ENCODE measurements at regions not wholly inside any gene's neighbourhood (a gene's known extent, or its start where the extent isn't known, plus 50 kb on each side); places are given as distances from the start of the nearest gene placed in this dataset.
"Not testable (repeated sequence)": the region's sequence is repeated elsewhere in the genome, so short reads cannot be mapped to it uniquely, and the experiment has no call there.

DNA sequence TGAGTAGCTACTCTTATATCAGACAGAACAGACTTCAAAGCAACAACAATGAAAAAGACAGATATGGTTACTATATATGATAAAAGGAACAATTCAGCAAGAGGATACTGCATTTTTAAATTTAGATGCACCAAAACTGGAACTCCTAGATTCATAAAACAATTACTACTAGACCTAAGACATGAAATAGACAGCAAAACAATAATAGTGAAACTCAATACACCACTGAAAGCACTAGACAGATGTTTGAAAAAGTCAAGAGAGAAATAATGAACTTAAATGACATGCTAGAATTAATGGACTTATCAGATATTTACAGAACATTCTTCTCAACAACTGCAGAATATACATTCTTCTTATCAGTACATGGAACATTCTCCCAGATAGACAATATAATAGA lies 99.5 kb upstream of the ITM2A start:
- no peaks in the 10 kb centered on the region for H3K4me1 ChIP-seq
- intact Hi-C loops (cut with DNase I; ENCODE audit: low total_unique reads): no loop called here
- no peak for DNase-seq (ENCODE audit: low spot score in 2 of 2)
- H3K9me3 ChIP-seq: peaks cover 0 to 12% of the 10 kb centered on the region in 2 donors
- H3K27ac ChIP-seq: no peak overlapping the region
- H3K27me3 ChIP-seq: peaks cover 0 to 22% of the 10 kb centered on the region in 2 donors
- H3K4me3 ChIP-seq: no peak overlapping the region
- no peaks in the 10 kb centered on the region for H3K36me3 ChIP-seq
- TF ChIP-seq POLR2AphosphoS5 (IDR thresholded peaks at IDR 0.05) (no peak), POLR2A (IDR thresholded peaks at IDR 0.05) (no peak)
- TF ChIP-seq, protein P1, sequence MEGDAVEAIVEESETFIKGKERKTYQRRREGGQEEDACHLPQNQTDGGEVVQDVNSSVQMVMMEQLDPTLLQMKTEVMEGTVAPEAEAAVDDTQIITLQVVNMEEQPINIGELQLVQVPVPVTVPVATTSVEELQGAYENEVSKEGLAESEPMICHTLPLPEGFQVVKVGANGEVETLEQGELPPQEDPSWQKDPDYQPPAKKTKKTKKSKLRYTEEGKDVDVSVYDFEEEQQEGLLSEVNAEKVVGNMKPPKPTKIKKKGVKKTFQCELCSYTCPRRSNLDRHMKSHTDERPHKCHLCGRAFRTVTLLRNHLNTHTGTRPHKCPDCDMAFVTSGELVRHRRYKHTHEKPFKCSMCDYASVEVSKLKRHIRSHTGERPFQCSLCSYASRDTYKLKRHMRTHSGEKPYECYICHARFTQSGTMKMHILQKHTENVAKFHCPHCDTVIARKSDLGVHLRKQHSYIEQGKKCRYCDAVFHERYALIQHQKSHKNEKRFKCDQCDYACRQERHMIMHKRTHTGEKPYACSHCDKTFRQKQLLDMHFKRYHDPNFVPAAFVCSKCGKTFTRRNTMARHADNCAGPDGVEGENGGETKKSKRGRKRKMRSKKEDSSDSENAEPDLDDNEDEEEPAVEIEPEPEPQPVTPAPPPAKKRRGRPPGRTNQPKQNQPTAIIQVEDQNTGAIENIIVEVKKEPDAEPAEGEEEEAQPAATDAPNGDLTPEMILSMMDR (IDR thresholded peaks at IDR 0.05): no peak

DNA sequence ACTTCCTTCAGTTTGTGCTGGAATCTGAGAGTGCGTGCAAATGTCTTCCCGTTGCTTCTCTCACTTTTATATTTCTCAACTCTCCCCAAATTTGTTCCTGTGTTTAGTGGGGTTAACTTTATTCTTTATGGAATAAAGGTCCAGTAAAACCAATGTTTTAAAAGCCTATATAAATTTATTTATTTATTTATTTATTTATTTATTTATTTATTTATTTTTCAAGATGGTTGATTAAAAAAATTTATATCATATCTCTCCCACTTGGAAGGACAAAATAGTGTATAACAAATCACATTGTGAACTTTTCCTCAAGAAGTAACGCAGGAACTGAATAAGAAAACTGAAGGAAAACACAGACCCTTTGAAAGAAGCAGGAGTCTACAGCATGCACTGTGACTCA lies 95.3 kb upstream of the ITM2A start:
- intact Hi-C loops (cut with DNase I; ENCODE audit: low total_unique reads): no loop called here
- H3K9me3 ChIP-seq: peaks cover 0 to 7% of the 10 kb centered on the region in 2 donors
- no peak overlapping the region for H3K27ac ChIP-seq
- no peak for TF ChIP-seq POLR2AphosphoS5 (IDR thresholded peaks at IDR 0.05)
- H3K36me3 ChIP-seq: no peaks in the 10 kb centered on the region
- no peak for DNase-seq (ENCODE audit: low spot score in 2 of 2)
- peaks cover 0 to 22% of the 10 kb centered on the region in 2 donors for H3K27me3 ChIP-seq
- H3K4me3 ChIP-seq: no peak overlapping the region
- no peaks in the 10 kb centered on the region for H3K4me1 ChIP-seq

DNA sequence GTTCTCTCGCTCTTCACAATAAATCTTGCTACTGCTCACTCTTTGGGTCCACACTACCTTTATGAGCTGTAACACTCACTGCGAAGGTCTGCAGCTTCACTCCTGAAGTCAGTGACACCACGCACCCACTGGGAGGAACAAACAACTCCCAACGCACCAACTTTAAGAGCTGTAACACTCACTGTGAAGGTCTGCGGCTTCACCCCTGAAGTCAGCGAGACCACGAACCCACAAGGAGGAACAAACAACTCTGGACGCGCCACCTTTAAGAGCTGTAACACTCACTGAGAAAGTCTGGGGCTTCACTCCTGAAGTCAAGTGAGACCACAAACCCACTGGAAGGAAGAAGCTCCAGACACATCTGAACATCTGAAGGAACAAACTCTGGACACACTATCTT lies 89.5 kb upstream of the ITM2A start:
- H3K36me3 ChIP-seq; H3K27me3 ChIP-seq; H3K27ac ChIP-seq; H3K4me1 ChIP-seq; H3K4me3 ChIP-seq; intact Hi-C loops (cut with DNase I; ENCODE audit: low total_unique reads); DNase-seq (ENCODE audit: low spot score in 2 of 2); H3K9me3 ChIP-seq: not testable (repeated sequence)

DNA sequence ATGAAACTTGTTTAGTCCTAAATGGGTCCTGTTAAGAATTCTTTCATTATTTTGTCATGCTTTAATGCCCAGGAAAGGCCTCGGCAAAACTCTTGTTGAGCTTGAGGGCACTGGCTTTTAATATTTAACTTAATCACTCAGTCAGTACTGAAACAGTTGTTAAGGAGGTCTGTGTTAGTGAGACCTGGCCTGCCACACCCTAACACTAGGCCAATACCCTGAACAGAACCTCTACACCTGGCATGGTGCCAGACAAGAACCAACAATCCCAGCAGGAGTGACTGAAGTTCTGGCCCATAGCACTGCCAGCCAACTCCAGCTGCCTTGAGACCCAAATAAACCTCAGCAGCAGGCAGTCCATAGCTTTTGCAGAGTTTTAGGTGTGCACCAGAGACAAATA lies 85.7 kb upstream of the ITM2A start:
- Histone ChIP-seq H3K27me3 (peaks cover 0 to 16% of the 10 kb centered on the region in 2 donors), H3K4me3 (no peak overlapping the region), H3K4me1 (no peaks in the 10 kb centered on the region), H3K27ac (no peak overlapping the region), H3K36me3 (no peaks in the 10 kb centered on the region), H3K9me3 (no peaks in the 10 kb centered on the region)
- intact Hi-C loops (cut with DNase I; ENCODE audit: low total_unique reads): no loop called here
- TF ChIP-seq POLR2A (IDR thresholded peaks at IDR 0.05): no peak
- DNase-seq (ENCODE audit: low spot score in 2 of 2): no peak

DNA sequence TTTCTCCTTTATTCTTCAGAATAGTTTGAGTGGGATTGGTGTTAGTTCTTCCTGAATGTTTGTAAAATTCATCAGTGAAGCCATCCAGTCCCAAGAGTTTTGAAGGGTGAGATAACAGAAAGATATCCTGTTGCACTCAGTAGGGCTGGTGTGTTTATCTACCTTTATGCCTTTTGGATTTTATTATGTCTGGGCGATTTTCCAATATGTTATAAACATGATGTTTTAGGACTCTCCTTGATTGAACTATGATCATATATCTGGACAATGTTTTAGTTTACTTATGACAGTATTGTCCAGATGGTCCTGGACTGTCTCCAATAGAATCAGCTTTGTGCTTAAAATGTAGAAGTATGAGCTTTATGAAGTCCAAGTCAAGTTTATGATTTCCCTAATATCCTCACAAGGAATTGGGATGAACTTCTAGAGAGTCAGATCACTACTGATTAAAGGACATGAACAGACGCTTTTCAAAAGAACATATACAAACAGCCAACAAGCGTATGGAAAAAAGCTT lies 77.6 kb upstream of the ITM2A start:
- intact Hi-C loops (cut with DNase I; ENCODE audit: low total_unique reads): no loop called here
- TF ChIP-seq POLR2AphosphoS5 (IDR thresholded peaks at IDR 0.05): no peak
- TF ChIP-seq POLR2A (IDR thresholded peaks at IDR 0.05): no peak
- TF ChIP-seq, protein P1 (IDR thresholded peaks at IDR 0.05): no peak
- Histone ChIP-seq H3K4me1 (no peaks in the 10 kb centered on the region), H3K9me3 (no peaks in the 10 kb centered on the region), H3K36me3 (no peaks in the 10 kb centered on the region), H3K27me3 (peaks cover 0 to 20% of the 10 kb centered on the region in 2 donors), H3K4me3 (no peak overlapping the region), H3K27ac (no peak overlapping the region)
- no peak for DNase-seq (ENCODE audit: low spot score in 2 of 2)

DNA sequence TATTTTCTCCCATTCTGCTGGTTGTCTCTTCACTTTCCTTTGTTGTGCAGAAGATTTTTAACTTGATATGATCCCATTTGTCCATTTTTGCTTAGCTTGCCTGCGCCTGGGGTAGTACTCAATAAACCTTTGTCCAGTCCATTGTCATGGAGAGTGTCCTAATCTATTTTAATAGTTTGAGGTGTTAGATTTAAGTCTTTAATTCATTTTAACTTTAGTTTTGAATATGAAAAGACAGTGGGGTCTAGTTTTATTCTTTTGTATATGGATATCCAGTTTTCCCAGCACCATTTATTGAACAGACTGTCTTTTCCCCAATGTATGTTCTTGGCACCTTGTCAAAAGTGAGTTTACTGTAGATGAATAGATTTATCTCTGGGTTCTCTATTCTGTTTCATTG lies 76.0 kb upstream of the ITM2A start:
- Histone ChIP-seq H3K9me3 (no peaks in the 10 kb centered on the region), H3K36me3 (no peaks in the 10 kb centered on the region), H3K4me1 (no peaks in the 10 kb centered on the region), H3K27me3 (peaks cover 0 to 5% of the 10 kb centered on the region in 2 donors), H3K4me3 (no peak overlapping the region), H3K27ac (no peak overlapping the region)
- TF ChIP-seq, protein P1 (IDR thresholded peaks at IDR 0.05): no peak
- TF ChIP-seq POLR2AphosphoS5 (IDR thresholded peaks at IDR 0.05) (no peak), POLR2A (IDR thresholded peaks at IDR 0.05) (no peak)
- no peak for DNase-seq (ENCODE audit: low spot score in 2 of 2)
- intact Hi-C loops (cut with DNase I; ENCODE audit: low total_unique reads): no loop called here

DNA sequence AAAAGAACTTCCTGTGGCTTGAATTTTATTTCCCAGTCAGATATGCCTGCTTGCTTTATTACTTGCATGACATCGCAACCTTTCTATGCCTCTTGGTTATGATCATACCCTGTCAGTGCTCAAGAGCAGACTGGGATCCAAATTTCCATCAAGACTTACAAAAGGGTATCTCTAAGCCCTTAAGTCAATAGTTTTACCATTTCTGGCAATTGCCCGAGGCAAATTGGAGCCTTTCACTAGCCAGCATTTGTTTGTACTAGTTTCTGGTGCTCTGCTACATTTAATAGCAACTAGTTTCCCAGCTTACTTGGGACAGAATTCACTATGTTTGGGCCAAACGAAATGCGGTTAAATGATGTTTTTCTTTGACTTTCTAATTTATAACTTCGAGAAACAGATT lies 73.2 kb upstream of the ITM2A start:
- no peak overlapping the region for H3K27ac ChIP-seq
- intact Hi-C loops (cut with DNase I; ENCODE audit: low total_unique reads): no loop called here
- H3K4me3 ChIP-seq: no peak overlapping the region
- DNase-seq (ENCODE audit: low spot score in 2 of 2): no peak
- H3K27me3 ChIP-seq: no peaks in the 10 kb centered on the region
- no peaks in the 10 kb centered on the region for H3K4me1 ChIP-seq
- no peaks in the 10 kb centered on the region for H3K36me3 ChIP-seq
- H3K9me3 ChIP-seq: no peaks in the 10 kb centered on the region
- TF ChIP-seq, protein P1 (IDR thresholded peaks at IDR 0.05): no peak
- TF ChIP-seq POLR2A (IDR thresholded peaks at IDR 0.05): no peak
- no peak for TF ChIP-seq POLR2AphosphoS5 (IDR thresholded peaks at IDR 0.05)

All from breast epithelium (tissue), 4 donors.